ENCODE measurements at regions not wholly inside any gene's neighbourhood (a gene's known extent, or its start where the extent isn't known, plus 50 kb on each side); places are given as distances from the start of the nearest gene placed in this dataset.

DNA sequence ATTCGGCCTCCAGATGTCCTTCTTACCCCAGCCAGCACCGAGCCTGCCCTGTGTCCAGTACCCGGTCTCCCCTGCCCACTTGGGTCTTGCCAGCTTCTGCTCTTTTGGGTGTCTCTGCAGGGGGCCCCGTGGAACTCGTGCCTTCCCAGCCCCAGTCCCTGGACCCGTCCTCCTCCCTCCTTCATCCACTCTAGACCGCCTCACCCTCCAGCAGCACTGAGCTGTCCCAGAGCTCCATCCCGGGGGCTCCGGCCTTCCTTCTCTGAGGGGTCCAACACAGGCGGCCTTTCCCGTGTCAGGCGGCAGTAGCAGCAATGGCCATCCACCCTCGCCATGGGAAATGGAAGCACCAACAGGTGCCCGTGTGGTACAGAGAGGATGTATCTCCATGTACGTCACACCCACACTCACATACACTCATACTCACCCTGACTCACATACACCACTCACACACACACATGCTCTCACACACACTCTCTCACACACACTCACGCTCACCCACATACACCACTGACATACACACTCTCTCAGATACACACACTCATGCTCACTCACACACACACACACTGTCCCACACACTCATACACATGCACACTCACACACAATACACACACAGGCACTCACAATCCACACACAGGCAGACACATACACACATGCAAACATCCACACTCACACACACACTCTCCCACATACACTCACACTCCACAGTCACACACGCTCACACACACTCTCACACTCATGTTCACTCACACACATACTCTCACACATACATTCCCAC lies 827.5 kb upstream of the SALL3 start:
- no peak for DNase-seq (ENCODE audit: low read depth)

GRCh38 chr18:78153362-78153761 lies 826.3 kb upstream of the SALL3 start:
- no peak for DNase-seq (ENCODE audit: low read depth)

GRCh38 chr18:78154444-78154843 lies 825.2 kb upstream of the SALL3 start:
- DNase-seq (ENCODE audit: low read depth), result no peak

DNA sequence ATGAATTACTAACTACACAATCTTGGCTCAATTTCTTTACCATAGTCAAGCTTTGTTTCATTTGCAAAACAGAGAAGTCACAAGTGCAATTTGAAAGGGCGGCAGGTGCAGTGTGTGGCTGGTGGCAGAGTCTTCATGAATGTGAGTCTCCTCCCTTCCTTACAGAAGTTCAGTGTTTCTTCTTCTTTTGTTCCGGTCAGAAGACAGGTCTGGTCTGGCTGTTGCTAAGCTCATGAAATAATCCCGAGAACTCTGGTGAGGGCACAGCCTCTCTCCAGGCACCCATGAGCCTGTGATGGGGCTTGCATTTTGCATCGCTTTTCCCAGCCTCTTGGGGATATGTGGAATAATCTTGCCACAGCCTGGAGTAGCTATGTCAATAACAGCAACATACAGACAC lies 824.8 kb upstream of the SALL3 start:
- DNase-seq (ENCODE audit: low read depth), result no peak

DNA sequence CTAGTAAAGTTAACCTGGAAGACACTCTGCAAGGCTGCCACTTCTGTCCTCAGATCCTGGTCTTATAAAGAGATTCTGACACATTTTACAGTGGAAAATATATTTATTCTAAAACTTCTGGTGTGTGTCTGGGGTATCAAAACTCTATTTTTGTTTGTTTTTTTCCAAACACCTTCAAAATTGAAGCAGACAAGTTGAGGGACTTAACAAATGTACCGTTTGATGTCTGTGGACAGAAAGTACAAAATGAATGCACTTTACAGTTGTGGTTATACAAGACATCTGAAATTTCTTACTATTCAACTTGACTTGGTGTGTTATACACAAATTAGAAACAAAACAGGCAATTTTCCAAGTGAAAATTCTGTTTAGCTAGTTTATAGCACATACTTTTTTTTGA lies 823.2 kb upstream of the SALL3 start:
- DNase-seq (ENCODE audit: low read depth), result no peak

- DNase-seq (ENCODE audit: low read depth), result no peak
Observed at GRCh38 chr18:78158943-78159342, 820.7 kb upstream of the SALL3 start.

- DNase-seq (ENCODE audit: low read depth), result no peak
Observed at GRCh38 chr18:78159397-78159796, 820.2 kb upstream of the SALL3 start.

- DNase-seq (ENCODE audit: low read depth), result no peak
Observed at GRCh38 chr18:78160961-78161656, 818.5 kb upstream of the SALL3 start.

- DNase-seq (ENCODE audit: low read depth), result no peak
Observed at GRCh38 chr18:78165525-78165924, 814.1 kb upstream of the SALL3 start.

DNA sequence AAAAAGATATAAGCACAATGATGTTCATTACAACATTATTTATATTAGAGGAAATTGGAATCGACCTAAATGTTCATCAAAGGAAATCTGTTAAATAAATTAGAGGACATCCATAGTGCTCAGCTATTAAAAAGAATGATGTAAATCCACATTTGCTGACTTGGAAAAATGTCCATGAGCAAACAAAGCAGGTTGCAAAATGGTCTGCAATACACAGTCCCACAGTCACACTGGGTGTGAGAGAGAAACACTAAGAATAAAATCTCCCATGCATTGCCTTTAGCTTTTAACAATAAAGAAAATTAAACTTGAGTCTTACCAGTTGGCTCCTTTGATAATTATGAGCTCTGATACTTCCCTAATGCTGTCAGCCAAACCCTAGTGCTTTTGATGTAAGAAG lies 811.1 kb upstream of the SALL3 start:
- DNase-seq (ENCODE audit: low read depth), result no peak

GRCh38 chr18:78169174-78169864 lies 810.3 kb upstream of the SALL3 start:
- DNase-seq (ENCODE audit: low read depth), result no peak

- DNase-seq (ENCODE audit: low read depth), result no peak
Observed at GRCh38 chr18:78171954-78172353, 807.7 kb upstream of the SALL3 start.

DNA sequence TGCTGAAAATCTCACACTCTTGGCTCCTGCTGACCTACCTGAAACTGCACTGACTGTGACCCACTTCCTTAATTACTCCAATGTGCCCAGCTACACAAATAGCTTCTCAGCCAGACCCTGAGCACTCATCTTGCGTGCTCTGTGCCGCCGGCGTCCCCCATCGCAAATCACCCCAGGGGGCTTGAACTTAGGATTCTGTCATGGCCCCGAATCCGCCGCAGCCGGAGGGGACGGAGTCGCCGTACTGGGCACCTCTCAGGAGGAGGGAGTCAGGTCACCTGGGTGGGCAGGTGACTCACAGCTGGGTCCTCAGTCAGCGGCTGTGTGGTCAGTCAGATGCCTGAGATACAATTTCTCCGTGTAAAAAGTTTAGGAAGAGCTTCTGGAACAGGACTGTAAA lies 804.9 kb upstream of the SALL3 start:
- DNase-seq (ENCODE audit: low read depth), result no peak

GRCh38 chr18:78178812-78179211 lies 800.8 kb upstream of the SALL3 start:
- DNase-seq (ENCODE audit: low read depth), result no peak

GRCh38 chr18:78180741-78181140 lies 798.9 kb upstream of the SALL3 start:
- no peak for DNase-seq (ENCODE audit: low read depth)

GRCh38 chr18:78183815-78184214 lies 795.8 kb upstream of the SALL3 start:
- no peak for DNase-seq (ENCODE audit: low read depth)

DNA sequence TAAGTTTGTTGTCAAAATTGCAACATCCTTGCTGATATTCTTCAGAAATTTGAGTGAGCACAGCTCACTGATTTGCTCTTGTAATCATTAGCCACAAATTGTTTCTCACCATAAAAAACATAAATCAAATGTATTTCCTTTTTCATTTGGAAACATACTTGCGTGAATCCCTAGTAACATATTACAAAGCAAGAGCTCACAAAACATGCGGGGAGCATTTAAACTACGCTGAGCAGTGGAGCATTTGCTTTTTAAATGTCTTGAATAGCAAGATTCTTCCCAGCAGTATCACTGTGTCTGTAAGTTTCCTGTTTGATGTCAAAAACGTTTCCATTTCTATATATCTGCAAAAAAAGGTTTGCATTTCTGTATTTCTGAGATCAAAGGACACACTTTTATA lies 788.3 kb upstream of the SALL3 start:
- no peak for DNase-seq (ENCODE audit: low read depth)

GRCh38 chr18:78192054-78192453 lies 787.6 kb upstream of the SALL3 start:
- DNase-seq (ENCODE audit: low read depth), result no peak

DNA sequence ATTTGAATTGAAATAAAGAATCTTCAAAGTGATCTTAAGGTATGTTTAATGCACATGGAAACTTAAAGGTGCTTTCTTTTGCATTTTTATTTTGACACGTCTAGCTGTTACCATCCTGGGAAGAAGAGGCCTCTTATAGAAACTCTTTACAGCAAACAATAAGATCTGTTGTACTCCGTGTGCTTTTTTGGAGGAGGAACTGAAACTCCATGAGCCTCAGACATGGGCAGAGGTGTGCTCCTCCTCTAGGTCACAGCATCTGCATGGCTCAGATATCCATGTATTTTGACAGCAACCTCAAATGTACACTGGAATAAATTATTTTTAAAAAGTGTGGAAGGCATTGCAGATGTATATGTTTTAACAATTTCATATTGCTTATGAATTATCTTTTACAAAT lies 783.3 kb upstream of the SALL3 start:
- DNase-seq (ENCODE audit: low read depth), result no peak

DNA sequence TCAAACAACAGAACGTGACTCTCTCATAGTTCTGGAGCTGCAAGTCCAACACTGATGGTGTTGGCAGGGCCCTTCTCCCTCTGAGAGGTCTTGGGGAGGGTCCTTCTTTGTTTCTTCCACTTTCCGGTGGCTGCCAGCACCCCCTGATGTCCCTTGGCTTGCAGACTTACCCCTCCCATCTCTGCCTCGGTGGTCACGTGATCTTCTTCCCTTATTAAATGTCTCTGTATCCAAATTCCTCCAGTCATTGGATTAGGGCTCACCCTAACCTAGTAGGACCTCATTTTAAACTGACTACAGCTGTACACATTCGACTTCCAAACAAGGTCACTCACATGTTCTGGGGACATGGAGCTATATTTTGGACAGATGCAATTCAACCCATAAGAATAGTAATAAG lies 780.6 kb upstream of the SALL3 start:
- no peak for DNase-seq (ENCODE audit: low read depth)

- no peak for DNase-seq (ENCODE audit: low read depth)
Observed at GRCh38 chr18:78199611-78200010, 780.0 kb upstream of the SALL3 start.

DNA sequence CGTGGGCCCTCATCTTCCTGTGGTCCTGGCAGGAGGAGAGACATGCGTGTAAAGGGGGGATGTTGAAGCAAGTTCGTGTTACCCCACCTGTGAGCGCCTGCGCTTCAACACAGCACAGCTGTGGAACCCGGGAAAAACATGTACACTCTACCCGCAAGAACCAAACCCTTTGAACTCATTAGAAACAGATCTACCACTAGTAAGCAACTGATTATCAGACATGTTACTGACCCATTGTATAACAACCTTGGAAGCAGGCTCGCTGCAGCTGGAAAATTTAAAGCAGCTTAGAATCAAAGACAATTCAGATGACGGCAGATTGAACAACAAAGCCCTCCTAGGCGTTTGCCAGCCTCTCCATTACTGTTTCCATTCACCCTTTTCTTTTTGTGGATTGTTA lies 771.7 kb upstream of the SALL3 start:
- DNase-seq (ENCODE audit: low read depth), result no peak

GRCh38 chr18:78208461-78208860 lies 771.2 kb upstream of the SALL3 start:
- DNase-seq (ENCODE audit: low read depth), result no peak

Data from activated gamma-delta T cell treated with anti-CD3 and anti-CD28 coated beads, Interleukin-2, amount 50 U/mL, for 16 hours (primary cell).